Smooth muscle cell (in vitro differentiated cells): ENCODE measurements at regions not wholly inside any gene's neighbourhood (a gene's known extent, or its start where the extent isn't known, plus 50 kb on each side); places are given as distances from the start of the nearest gene placed in this dataset.

Experiments
- DNase-seq: peaks from one replicate; lab custom pipeline; 2025; ENCODE audit not compliant: unreplicated experiment; lab: John Stamatoyannopoulos, UW
- H2AFZ ChIP-seq: fragments of 200-600 bp; sonication (generic); 2 replicates; pipeline ENCODE4 v1.6.0; 2016; ENCODE audit warnings: antibody characterized with exemption, low read depth, mild to moderate bottlenecking
- H3F3A ChIP-seq: fragments of 200-600 bp; sonication (generic); 2 replicates; pipeline ENCODE4 v1.6.0; 2017; ENCODE audit warnings: antibody characterized with exemption, low read depth
- H3K27ac ChIP-seq: fragments of 200-600 bp; sonication (generic); 2 replicates; pipeline ENCODE4 v1.5.1; 2016; ENCODE audit warnings: low read depth, mild to moderate bottlenecking
- H3K27me3 ChIP-seq: fragments of 200-600 bp; sonication (generic); 2 replicates; pipeline ENCODE4 v1.6.1; 2016; ENCODE audit warnings: low read depth, mild to moderate bottlenecking
- H3K36me3 ChIP-seq: fragments of 200-600 bp; sonication (generic); 2 replicates; pipeline ENCODE4 v1.5.1; 2016; ENCODE audit warnings: low read depth
- H3K4me1 ChIP-seq: fragments of 200-600 bp; sonication (generic); 2 replicates; pipeline ENCODE4 v1.5.1; 2016; ENCODE audit warnings: low read depth
- H3K4me2 ChIP-seq: fragments of 200-600 bp; sonication (generic); 2 replicates; pipeline ENCODE4 v1.6.0; 2016; ENCODE audit warnings: mild to moderate bottlenecking
- H3K4me3 ChIP-seq: fragments of 200-600 bp; sonication (generic); 2 replicates; pipeline ENCODE4 v1.5.1; 2016; ENCODE audit warnings: mild to moderate bottlenecking
- H3K79me2 ChIP-seq: fragments of 200-600 bp; sonication (generic); 2 replicates; pipeline ENCODE4 v1.6.0; 2016; ENCODE audit warnings: low read depth, mild to moderate bottlenecking
- H3K9ac ChIP-seq: fragments of 200-600 bp; sonication (generic); 2 replicates; pipeline ENCODE4 v1.6.0; 2016; ENCODE audit warnings: low read depth
- H3K9me3 ChIP-seq: fragments of 200-600 bp; sonication (generic); replicated peaks from 2 replicates; pipeline ENCODE4 v1.5.1; 2016; ENCODE audit warnings: low read depth
- H4K20me1 ChIP-seq: fragments of 200-600 bp; sonication (generic); 2 replicates; pipeline ENCODE4 v1.6.0; 2016; ENCODE audit warnings: low read depth
- CTCF ChIP-seq: fragments of 200-600 bp; sonication (generic); IDR thresholded peaks from 2 replicates; pipeline ENCODE4 v1.5.1; 2017; ENCODE audit warnings: borderline replicate concordance, mild to moderate bottlenecking, antibody characterized with exemption; ENCODE audit not compliant: insufficient read depth, poor library complexity, severe bottlenecking
- WGBS: methylation state at CpG from one replicate; pipeline ENCODE4 v1.1.7; 2016; ENCODE audit warnings: low lambda C conversion rate; 5-methylcytosine and 5-hydroxymethylcytosine counted together

GRCh38 chr11:134524896-134525845 is 113.1 kb upstream of the B3GAT1 start:
- Histone ChIP-seq H3K4me3 (no peak overlapping the region), H3F3A (no peaks in the 10 kb centered on the region), H3K4me1 (no peaks in the 10 kb centered on the region), H3K9ac (no peak overlapping the region), H3K36me3 (no peaks in the 10 kb centered on the region), H2AFZ (no peak overlapping the region), H3K9me3 (no peaks in the 10 kb centered on the region), H3K27me3 (peaks cover 11% of the 10 kb centered on the region), H3K79me2 (no peaks in the 10 kb centered on the region), H4K20me1 (no peaks in the 10 kb centered on the region), H3K4me2 (no peak overlapping the region), H3K27ac (no peak overlapping the region)
- TF ChIP-seq CTCF: no peak
- 90% methylated on average over 28 of the region's 28 CpGs for WGBS
- no peak for DNase-seq

GRCh38 chr11:134524201-134524600 is 112.2 kb upstream of the B3GAT1 start:
- TF ChIP-seq CTCF: no peak
- no peaks in the 10 kb centered on the region for H3K9me3 ChIP-seq
- H4K20me1 ChIP-seq: no peaks in the 10 kb centered on the region

GRCh38 chr11:134522782-134523570 is 110.9 kb upstream of the B3GAT1 start:
- H3K36me3 ChIP-seq: no peaks in the 10 kb centered on the region
- no peaks in the 10 kb centered on the region for H3F3A ChIP-seq
- peaks cover 5% of the 10 kb centered on the region for H3K27me3 ChIP-seq
- H3K9ac ChIP-seq: no peak overlapping the region
- no peaks in the 10 kb centered on the region for H4K20me1 ChIP-seq
- no peaks in the 10 kb centered on the region for H3K9me3 ChIP-seq
- DNase-seq: no peak
- H2AFZ ChIP-seq: no peak overlapping the region
- TF ChIP-seq CTCF: no peak
- H3K4me2 ChIP-seq: no peak overlapping the region
- no peaks in the 10 kb centered on the region for H3K4me1 ChIP-seq
- no peak overlapping the region for H3K4me3 ChIP-seq
- no peak overlapping the region for H3K27ac ChIP-seq
- WGBS: 86% methylated on average over 23 of the region's 33 CpGs
- H3K79me2 ChIP-seq: no peaks in the 10 kb centered on the region

More at GRCh38 chr11:134524201-134524600, 112.2 kb upstream of the B3GAT1 start:
- Histone ChIP-seq H3F3A (no peaks in the 10 kb centered on the region), H3K9ac (no peak overlapping the region), H3K4me2 (no peak overlapping the region), H3K4me3 (no peak overlapping the region), H3K4me1 (no peaks in the 10 kb centered on the region), H3K79me2 (no peaks in the 10 kb centered on the region), H3K27ac (no peak overlapping the region), H3K27me3 (peaks cover 6% of the 10 kb centered on the region), H3K36me3 (no peaks in the 10 kb centered on the region), H2AFZ (no peak overlapping the region)
- DNase-seq: no peak
- 96% methylated on average over 20 of the region's 25 CpGs for WGBS
